Hematopoietic multipotent progenitor cell treated with erythropoietin and hydrocortisone succinate and interleukin-3 and kit ligand, for 6 days (in vitro differentiated cells): ENCODE measurements at regions not wholly inside any gene's neighbourhood (a gene's known extent, or its start where the extent isn't known, plus 50 kb on each side); places are given as distances from the start of the nearest gene placed in this dataset.
A peak's percentile ranks its signal among the peaks of the same experiment; 100 is the strongest.

Experiments used
- DNase-seq: peaks from one replicate; pipeline ENCODE4 v3.0.0-alpha.2; 2015

GRCh38 chr1:228899421-228899956 lies 164.2 kb downstream of the RHOU start:
- DNase-seq = peak; percentile 48

- DNase-seq = no peak
Observed at GRCh38 chr1:228900099-228900885, 165.0 kb downstream of the RHOU start.

- DNase-seq = no peak
Observed at GRCh38 chr1:228900886-228901392, 165.7 kb downstream of the RHOU start.

- no peak for DNase-seq
Observed at GRCh38 chr1:228901936-228902681, 166.8 kb downstream of the RHOU start.

GRCh38 chr1:228902781-228903433 lies 167.6 kb downstream of the RHOU start:
- DNase-seq = no peak

GRCh38 chr1:228903434-228904071 lies 168.3 kb downstream of the RHOU start:
- DNase-seq = no peak

- no peak for DNase-seq
Observed at GRCh38 chr1:228904222-228904621, 168.9 kb downstream of the RHOU start.

GRCh38 chr1:228905701-228906101 lies 170.4 kb downstream of the RHOU start:
- DNase-seq = no peak

GRCh38 chr1:228906223-228906860 lies 171.1 kb downstream of the RHOU start:
- no peak for DNase-seq

GRCh38 chr1:228911225-228912210 lies 176.2 kb downstream of the RHOU start:
- no peak for DNase-seq

- no peak for DNase-seq
Observed at GRCh38 chr1:228913626-228914414, 178.5 kb downstream of the RHOU start.

- no peak for DNase-seq
Observed at GRCh38 chr1:228914700-228915099, 179.4 kb downstream of the RHOU start.

- DNase-seq = no peak
Observed at GRCh38 chr1:228917342-228917741, 182.1 kb downstream of the RHOU start.

- no peak for DNase-seq
Observed at GRCh38 chr1:228917755-228918154, 182.5 kb downstream of the RHOU start.

GRCh38 chr1:228918335-228918734 lies 183.1 kb downstream of the RHOU start:
- DNase-seq = no peak

- no peak for DNase-seq
Observed at GRCh38 chr1:228919914-228920313, 184.6 kb downstream of the RHOU start.

- no peak for DNase-seq
Observed at GRCh38 chr1:228920831-228921230, 185.6 kb downstream of the RHOU start.

GRCh38 chr1:228921481-228921880 lies 186.2 kb downstream of the RHOU start:
- DNase-seq = peak; percentile 25

GRCh38 chr1:228922722-228923376 lies 187.6 kb downstream of the RHOU start:
- no peak for DNase-seq
